H9 (cell line): ENCODE measurements at regions not wholly inside any gene's neighbourhood (a gene's known extent, or its start where the extent isn't known, plus 50 kb on each side); places are given as distances from the start of the nearest gene placed in this dataset.
"Not testable (repeated sequence)": the region's sequence is repeated elsewhere in the genome, so short reads cannot be mapped to it uniquely, and the experiment has no call there.

Source experiments
- DNase-seq: peaks from one replicate; pipeline ENCODE4 v3.0.0-alpha.2; 2017
- H2AFZ ChIP-seq: one replicate; pipeline ENCODE4 v1.6.1; 2013; ENCODE audit warnings: mild to moderate bottlenecking, low read length, control low read depth, moderate library complexity
- H2AK5ac ChIP-seq: 2 replicates; pipeline ENCODE4 v1.6.1; 2013; ENCODE audit warnings: low read length, control low read depth, mixed read lengths; ENCODE audit not compliant: insufficient read length
- H2BK120ac ChIP-seq: one replicate; pipeline ENCODE4 v1.6.1; 2013; ENCODE audit warnings: low read depth, mild to moderate bottlenecking, low read length, control low read depth, inconsistent platforms; ENCODE audit not compliant: poor library complexity, severe bottlenecking
- H2BK12ac ChIP-seq: 2 replicates; pipeline ENCODE4 v1.6.1; 2013; ENCODE audit warnings: low read length, control low read depth, mixed read lengths, low read depth; ENCODE audit not compliant: insufficient read length
- H2BK15ac ChIP-seq: 2 replicates; pipeline ENCODE4 v1.6.1; 2013; ENCODE audit warnings: low read depth, low read length, control low read depth
- H2BK20ac ChIP-seq: one replicate; pipeline ENCODE4 v1.6.1; 2013; ENCODE audit warnings: low read depth, mild to moderate bottlenecking, low read length, control low read depth, inconsistent platforms; ENCODE audit not compliant: poor library complexity, severe bottlenecking
- H2BK5ac ChIP-seq: 2 replicates; pipeline ENCODE4 v1.6.1; 2013; ENCODE audit warnings: low read length, control low read depth, mixed read lengths; ENCODE audit not compliant: insufficient read length
- H3K14ac ChIP-seq: 2 replicates; pipeline ENCODE4 v1.6.1; 2013; ENCODE audit warnings: low read length, control low read depth; ENCODE audit not compliant: insufficient read depth
- H3K18ac ChIP-seq: 2 replicates; pipeline ENCODE4 v1.6.1; 2013; ENCODE audit warnings: low read depth, mild to moderate bottlenecking, mixed read lengths, low read length, control low read depth; ENCODE audit not compliant: insufficient read length
- H3K23ac ChIP-seq: 2 replicates; pipeline ENCODE4 v1.6.1; 2013; ENCODE audit warnings: low read length, control low read depth, mixed read lengths, low read depth; ENCODE audit not compliant: insufficient read length
- H3K23me2 ChIP-seq: 2 replicates; pipeline ENCODE4 v1.6.1; 2013; ENCODE audit warnings: low read depth, mild to moderate bottlenecking, mixed read lengths, low read length, control low read depth; ENCODE audit not compliant: insufficient read length, poor library complexity, severe bottlenecking
- H3K27ac ChIP-seq: 2 replicates; pipeline ENCODE4 v1.5.1; 2013; ENCODE audit warnings: low read length, control low read depth, mixed read lengths, low read depth; ENCODE audit not compliant: insufficient read length
- H3K27me3 ChIP-seq: 2 replicates; pipeline ENCODE4 v1.6.1; 2013; ENCODE audit warnings: low read length, control low read depth, inconsistent platforms; ENCODE audit not compliant: insufficient read depth
- H3K4ac ChIP-seq: 2 replicates; pipeline ENCODE4 v1.6.1; 2013; ENCODE audit warnings: low read depth, mild to moderate bottlenecking, control low read depth, inconsistent platforms, low read length, moderate library complexity
- H3K4me1 ChIP-seq: 2 replicates; pipeline ENCODE4 v1.6.1; 2013; ENCODE audit warnings: low read length, control low read depth, inconsistent platforms; ENCODE audit not compliant: insufficient read depth
- H3K4me2 ChIP-seq: 2 replicates; pipeline ENCODE4 v1.6.1; 2013; ENCODE audit warnings: low read length, control low read depth, mixed read lengths; ENCODE audit not compliant: insufficient read length, insufficient read depth
- H3K56ac ChIP-seq: 2 replicates; pipeline ENCODE4 v1.6.1; 2013; ENCODE audit warnings: low read depth, mild to moderate bottlenecking, mixed read lengths, low read length, control low read depth; ENCODE audit not compliant: insufficient read length
- H3K79me1 ChIP-seq: 2 replicates; pipeline ENCODE4 v1.6.1; 2013; ENCODE audit warnings: low read depth, mild to moderate bottlenecking, moderate library complexity, low read length, control low read depth, inconsistent platforms; ENCODE audit not compliant: insufficient read depth, poor library complexity, severe bottlenecking
- H3K79me2 ChIP-seq: 2 replicates; pipeline ENCODE4 v1.6.1; 2013; ENCODE audit warnings: low read length, control low read depth, inconsistent platforms; ENCODE audit not compliant: insufficient read depth
- H3K9ac ChIP-seq: 2 replicates; pipeline ENCODE4 v1.6.1; 2013; ENCODE audit warnings: low read length, control low read depth, mixed read lengths; ENCODE audit not compliant: insufficient read length; ENCODE audit errors: extremely low read depth
- H3K9me3 ChIP-seq: one replicate; pipeline ENCODE4 v1.6.1; 2013; ENCODE audit warnings: low read depth, low read length, inconsistent platforms; ENCODE audit not compliant: control insufficient read depth
- H3T11ph ChIP-seq: one replicate; pipeline ENCODE4 v1.6.1; 2013; ENCODE audit warnings: mild to moderate bottlenecking, low read length, control low read depth, inconsistent platforms
- H4K20me1 ChIP-seq: one replicate; pipeline ENCODE4 v1.6.1; 2013; ENCODE audit not compliant: control insufficient read depth, insufficient read length, insufficient read depth
- H4K5ac ChIP-seq: 2 replicates; pipeline ENCODE4 v1.6.1; 2013; ENCODE audit warnings: low read depth, mild to moderate bottlenecking, mixed read lengths, low read length, control low read depth; ENCODE audit not compliant: insufficient read length
- H4K8ac ChIP-seq: replicated peaks from 2 replicates; pipeline ENCODE4 v1.6.1; 2013; ENCODE audit warnings: low read length, control low read depth, mixed read lengths, low read depth; ENCODE audit not compliant: insufficient read length
- H4K91ac ChIP-seq: 2 replicates; pipeline ENCODE4 v1.6.1; 2013; ENCODE audit warnings: low read depth, mild to moderate bottlenecking, moderate library complexity, mixed read lengths, low read length, control low read depth; ENCODE audit not compliant: insufficient read length
- H3K27ac Mint-ChIP-seq, 3 experiments: 2 replicates in 2 of 3; 3 replicates in 1 of 3; pipeline ENCODE4 v1.8.0; 2020 to 2021; ENCODE audit warnings: mixed read lengths in 3 of 3, mild to moderate bottlenecking in 1 of 3, moderate library complexity in 1 of 3
- H3K27me3 Mint-ChIP-seq: 2 replicates; pipeline ENCODE4 v1.8.0; 2021; ENCODE audit warnings: low read depth, mild to moderate bottlenecking, moderate library complexity, mixed read lengths
- H3K36me3 Mint-ChIP-seq, 3 experiments: 2 replicates in 2 of 3; 3 replicates in 1 of 3; pipeline ENCODE4 v1.8.0; 2020 to 2021; ENCODE audit warnings: low read depth in 3 of 3, mixed read lengths in 3 of 3; ENCODE audit not compliant: insufficient read depth in 1 of 3
- H3K4me1 Mint-ChIP-seq, 2 experiments: 2 replicates each; pipeline ENCODE4 v1.8.0; 2020; ENCODE audit warnings: mixed read lengths in 2 of 2
- H3K4me3 Mint-ChIP-seq, 2 experiments: 2 replicates in 1 of 2; 3 replicates in 1 of 2; pipeline ENCODE4 v1.8.0; 2020 to 2021; ENCODE audit warnings: mild to moderate bottlenecking in 2 of 2, mixed read lengths in 2 of 2, moderate library complexity in 1 of 2
- H3K9me3 Mint-ChIP-seq, 2 experiments: 2 replicates in 1 of 2; 3 replicates in 1 of 2; pipeline ENCODE4 v1.8.0; 2020; ENCODE audit warnings: mild to moderate bottlenecking in 2 of 2, mixed read lengths in 2 of 2, moderate library complexity in 1 of 2
- WGBS: extraction: QIAGEN DNeasy Blood & Tissue Kit; methylation state at CpG from one replicate; pipeline ENCODE4 v1.1.7; 2013; ENCODE audit warnings: missing lambda C conversion rate, low lambda C conversion rate, mixed read lengths; ENCODE audit not compliant: insufficient read length; ENCODE audit errors: extremely low coverage; 5-methylcytosine and 5-hydroxymethylcytosine counted together
- TF ChIP-seq, protein P1 (sequence below): fragments of 200-600 bp; sonication (generic); conservative IDR thresholded peaks from 3 replicates; pipeline ENCODE4 v1.8.0; 2021; ENCODE audit warnings: antibody characterized with exemption, mild to moderate bottlenecking

GRCh38 chr10:3559011-3559410 lies 226.0 kb downstream of the KLF6 start:
- peaks cover 0 to 2% of the 10 kb centered on the region in 2 experiments; a peak in 1 of 4 replicates for H3K4me1 Mint-ChIP-seq
- Histone ChIP-seq H3K4me2 (no peak overlapping the region), H3K4me1 (no peaks in the 10 kb centered on the region), H2BK12ac (no peak overlapping the region), H2AK5ac (no peak overlapping the region), H2AFZ (no peak overlapping the region), H3K27ac (no peak overlapping the region), H3K14ac (no peak overlapping the region), H2BK120ac (no peak overlapping the region), H3K23me2 (no peaks in the 10 kb centered on the region), H3K9me3 (no peaks in the 10 kb centered on the region), H4K5ac (no peak overlapping the region), H3K79me2 (no peaks in the 10 kb centered on the region), H3K9ac (no peak overlapping the region), H3T11ph (no peak overlapping the region), H4K20me1 (no peaks in the 10 kb centered on the region), H3K79me1 (no peaks in the 10 kb centered on the region), H3K18ac (no peak overlapping the region), H2BK20ac (no peak overlapping the region), H3K23ac (no peak overlapping the region), H2BK15ac (no peak overlapping the region), H3K4ac (no peak overlapping the region), H3K27me3 (no peaks in the 10 kb centered on the region), H2BK5ac (no peak overlapping the region), H4K8ac (no peak overlapping the region), H4K91ac (no peak overlapping the region), H3K56ac (no peak overlapping the region)
- H3K27me3 Mint-ChIP-seq = no peaks in the 10 kb centered on the region
- TF ChIP-seq, protein P1, sequence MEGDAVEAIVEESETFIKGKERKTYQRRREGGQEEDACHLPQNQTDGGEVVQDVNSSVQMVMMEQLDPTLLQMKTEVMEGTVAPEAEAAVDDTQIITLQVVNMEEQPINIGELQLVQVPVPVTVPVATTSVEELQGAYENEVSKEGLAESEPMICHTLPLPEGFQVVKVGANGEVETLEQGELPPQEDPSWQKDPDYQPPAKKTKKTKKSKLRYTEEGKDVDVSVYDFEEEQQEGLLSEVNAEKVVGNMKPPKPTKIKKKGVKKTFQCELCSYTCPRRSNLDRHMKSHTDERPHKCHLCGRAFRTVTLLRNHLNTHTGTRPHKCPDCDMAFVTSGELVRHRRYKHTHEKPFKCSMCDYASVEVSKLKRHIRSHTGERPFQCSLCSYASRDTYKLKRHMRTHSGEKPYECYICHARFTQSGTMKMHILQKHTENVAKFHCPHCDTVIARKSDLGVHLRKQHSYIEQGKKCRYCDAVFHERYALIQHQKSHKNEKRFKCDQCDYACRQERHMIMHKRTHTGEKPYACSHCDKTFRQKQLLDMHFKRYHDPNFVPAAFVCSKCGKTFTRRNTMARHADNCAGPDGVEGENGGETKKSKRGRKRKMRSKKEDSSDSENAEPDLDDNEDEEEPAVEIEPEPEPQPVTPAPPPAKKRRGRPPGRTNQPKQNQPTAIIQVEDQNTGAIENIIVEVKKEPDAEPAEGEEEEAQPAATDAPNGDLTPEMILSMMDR = no peak
- no peaks in the 10 kb centered on the region; a peak in 1 of 5 replicates for H3K9me3 Mint-ChIP-seq
- H3K36me3 Mint-ChIP-seq = no peaks in the 10 kb centered on the region
- H3K27ac Mint-ChIP-seq = no peak overlapping the region; a peak in 1 of 7 replicates
- no peak overlapping the region for H3K4me3 Mint-ChIP-seq
- no peak for DNase-seq
- WGBS = no CpG with 5 or more reads among the region's 2 CpGs

- H4K8ac ChIP-seq, H3K27me3 Mint-ChIP-seq, H3K79me1 ChIP-seq: not testable (repeated sequence)
Observed at GRCh38 chr10:3556191-3557017, 228.6 kb downstream of the KLF6 start.

More at GRCh38 chr10:3556191-3557017, 228.6 kb downstream of the KLF6 start:
- not testable (repeated sequence) for H2AK5ac ChIP-seq, H3K9ac ChIP-seq, H3K4me1 ChIP-seq, H4K5ac ChIP-seq, H3K27ac ChIP-seq, H4K91ac ChIP-seq, H2BK15ac ChIP-seq, H3K56ac ChIP-seq, H3K4me2 ChIP-seq, H3K4ac ChIP-seq, H3K9me3 Mint-ChIP-seq, H4K20me1 ChIP-seq, H3K79me2 ChIP-seq, H2BK12ac ChIP-seq, H3K27ac Mint-ChIP-seq, DNase-seq, H3K4me1 Mint-ChIP-seq, H3K14ac ChIP-seq, H2BK120ac ChIP-seq, H3K27me3 ChIP-seq, H2BK20ac ChIP-seq, H3K23me2 ChIP-seq, H3K18ac ChIP-seq, H3K4me3 Mint-ChIP-seq, H2AFZ ChIP-seq, H3K36me3 Mint-ChIP-seq, H2BK5ac ChIP-seq, H3K9me3 ChIP-seq, H3T11ph ChIP-seq, H3K23ac ChIP-seq
- WGBS = no CpG with 5 or more reads among the region's 46 CpGs
